Caki2 (cell line): ENCODE measurements at regions not wholly inside any gene's neighbourhood (a gene's known extent, or its start where the extent isn't known, plus 50 kb on each side); places are given as distances from the start of the nearest gene placed in this dataset.
A peak's percentile ranks its signal among the peaks of the same experiment; 100 is the strongest.
"Not testable (repeated sequence)": the region's sequence is repeated elsewhere in the genome, so short reads cannot be mapped to it uniquely, and the experiment has no call there.

ENCODE experiments used
- DNase-seq: peaks from one replicate; pipeline ENCODE4 v3.0.0-alpha.2; 2015; ENCODE audit warnings: low read depth
- in situ Hi-C: cut with HindIII; loops from 2 replicates; pipeline ENCODE4 v1.10.0; 2016; ENCODE audit warnings: low sequenced_read_pairs, low pct_unique_long_range_greater_than_20kb, mixed read lengths

- DNase-seq: no peak
- in situ Hi-C loops: no loop called here
Observed at GRCh38 chr10:30536578-30536977, 93.0 kb downstream of the LYZL2 start.

GRCh38 chr10:30535677-30536076, 93.9 kb downstream of the LYZL2 start:
- in situ Hi-C loops: no loop called here

GRCh38 chr10:30534465-30535144, 94.9 kb downstream of the LYZL2 start:
- in situ Hi-C loops: no loop called here
- peak; percentile 55 for DNase-seq

More at GRCh38 chr10:30535677-30536076, 93.9 kb downstream of the LYZL2 start:
- DNase-seq: no peak

GRCh38 chr10:30531751-30532530, 97.6 kb downstream of the LYZL2 start:
- no peak for DNase-seq
- in situ Hi-C loops: no loop called here

GRCh38 chr10:30529373-30529998, 95.5 kb downstream of the MAP3K8 start:
- in situ Hi-C loops: no loop called here
- DNase-seq: no peak

- in situ Hi-C loops: no loop called here
- DNase-seq: no peak
Observed at GRCh38 chr10:30528429-30528786, 94.4 kb downstream of the MAP3K8 start.

- DNase-seq: no peak
- in situ Hi-C loops: no loop called here
Observed at GRCh38 chr10:30527623-30528428, 93.8 kb downstream of the MAP3K8 start.

- in situ Hi-C loops: not testable (repeated sequence)
Observed at GRCh38 chr10:30522661-30523078, 88.7 kb downstream of the MAP3K8 start.

GRCh38 chr10:30518907-30519306, 84.9 kb downstream of the MAP3K8 start:
- DNase-seq: no peak
- in situ Hi-C loops: no loop called here

More at GRCh38 chr10:30522661-30523078, 88.7 kb downstream of the MAP3K8 start:
- DNase-seq: peak; percentile 53
